GM12891 (cell line): ENCODE measurements at regions not wholly inside any gene's neighbourhood (a gene's known extent, or its start where the extent isn't known, plus 50 kb on each side); places are given as distances from the start of the nearest gene placed in this dataset.

ENCODE experiments used
- DNase-seq: peaks from one replicate; pipeline ENCODE4 v3.0.0; 2011; ENCODE audit warnings: low spot score; ENCODE audit not compliant: insufficient read length
- FAIRE-seq: peaks from 2 replicates; lab custom pipeline; 2011; peaks lifted over from hg19 to GRCh38; lab: Jason Lieb, UNC
- PAX5 ChIP-seq: IDR thresholded peaks from 2 replicates; pipeline ENCODE4 v1.6.1; 2011; ENCODE audit warnings: low read length, moderate library complexity, mild to moderate bottlenecking; ENCODE audit not compliant: insufficient read depth, severe bottlenecking
- POLR2A ChIP-seq: IDR thresholded peaks from 2 replicates; pipeline ENCODE4 v1.6.1; 2011; ENCODE audit warnings: low read depth, low read length, control low read depth
- POLR2AphosphoS5 ChIP-seq: IDR thresholded peaks from 2 replicates; pipeline ENCODE4 v1.6.1; 2011; ENCODE audit warnings: low read depth, low read length, control low read depth
- POU2F2 ChIP-seq: IDR thresholded peaks from 2 replicates; pipeline ENCODE4 v1.6.1; 2011; ENCODE audit warnings: low read depth, mild to moderate bottlenecking, control low read depth, low read length, moderate library complexity
- SPI1 ChIP-seq: IDR thresholded peaks from 2 replicates; pipeline ENCODE4 v1.6.1; 2011; ENCODE audit warnings: low read depth, low read length, control low read depth
- TAF1 ChIP-seq: IDR thresholded peaks from 2 replicates; pipeline ENCODE4 v1.6.1; 2011; ENCODE audit warnings: low read depth, low read length, control low read depth

- DNase-seq, result no peak
- TF ChIP-seq POLR2AphosphoS5, result no peak
- no peak for TF ChIP-seq POU2F2
- TF ChIP-seq PAX5, result no peak
- no peak for TF ChIP-seq TAF1
- TF ChIP-seq POLR2A, result no peak
- TF ChIP-seq SPI1, result no peak
- FAIRE-seq, result no peak
Observed at GRCh38 chr5:124238350-124238749, 508.1 kb downstream of the ZNF608 start.

DNA sequence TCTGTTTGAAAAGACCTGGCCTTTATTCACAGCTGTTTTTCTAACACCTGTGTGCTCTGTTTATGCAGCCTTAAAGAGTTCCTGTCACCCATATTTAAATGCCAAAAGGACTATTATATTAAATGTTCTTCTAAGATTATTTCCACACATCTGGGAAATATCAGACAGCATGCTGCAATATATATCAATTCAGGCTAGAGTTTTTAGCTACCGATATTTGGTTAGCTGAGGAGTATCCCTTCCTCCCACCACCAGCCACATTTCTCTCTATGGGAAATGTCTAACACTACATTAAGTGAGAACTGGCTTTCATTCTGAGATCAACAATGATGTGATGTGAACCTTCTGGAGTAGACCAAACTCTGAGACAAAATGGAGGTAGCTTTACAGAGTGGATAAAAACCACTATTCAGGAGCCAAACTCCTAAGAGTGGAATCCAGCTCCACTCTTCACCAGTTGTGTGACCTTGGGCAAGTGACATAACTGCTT lies 509.2 kb downstream of the ZNF608 start:
- FAIRE-seq (no peak), DNase-seq (no peak)
- TF ChIP-seq TAF1, result no peak
- no peak for TF ChIP-seq PAX5
- TF ChIP-seq POU2F2, result no peak
- TF ChIP-seq POLR2A, result no peak

DNA sequence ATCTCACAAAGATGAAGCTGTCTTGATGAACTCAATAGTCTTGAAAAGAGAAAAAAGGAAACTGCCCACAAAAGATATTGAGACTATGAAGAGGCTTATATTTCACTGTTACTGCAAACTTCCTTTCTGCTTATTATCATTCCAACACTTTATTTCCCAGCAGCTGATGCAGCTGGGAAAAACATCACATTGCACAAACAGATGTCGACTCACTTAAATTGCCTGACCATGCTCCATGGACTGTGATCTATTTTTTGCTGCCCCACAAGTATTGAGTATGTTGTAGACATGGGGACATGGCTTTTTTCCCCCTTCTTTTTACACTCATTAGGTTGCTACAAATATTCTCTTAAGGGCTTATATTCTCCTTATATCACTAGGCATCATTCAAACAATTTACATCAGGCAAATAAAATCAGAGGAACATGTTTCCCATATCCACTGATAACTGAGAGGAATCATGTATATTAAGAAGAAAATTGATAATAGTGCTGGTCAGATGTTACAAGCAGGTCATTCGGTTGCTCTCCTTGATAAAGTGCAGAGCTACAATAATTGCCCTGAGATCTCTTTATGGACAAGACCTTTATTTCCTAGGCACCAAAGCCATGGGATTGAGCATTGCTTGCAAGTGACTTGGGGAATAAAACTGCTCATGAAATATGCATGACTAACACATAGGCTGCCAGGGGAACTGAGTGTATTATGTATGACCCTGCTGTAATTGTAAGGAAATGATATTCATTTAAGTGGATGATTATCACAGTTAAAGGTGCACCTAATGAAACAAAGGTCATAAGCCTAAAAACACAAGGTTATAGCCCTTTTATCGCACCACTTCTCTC lies 509.9 kb downstream of the ZNF608 start:
- DNase-seq (no peak), FAIRE-seq (no peak)
- TF ChIP-seq POU2F2 (no peak), SPI1 (no peak), POLR2AphosphoS5 (no peak), POLR2A (no peak), PAX5 (no peak), TAF1 (no peak)

DNA sequence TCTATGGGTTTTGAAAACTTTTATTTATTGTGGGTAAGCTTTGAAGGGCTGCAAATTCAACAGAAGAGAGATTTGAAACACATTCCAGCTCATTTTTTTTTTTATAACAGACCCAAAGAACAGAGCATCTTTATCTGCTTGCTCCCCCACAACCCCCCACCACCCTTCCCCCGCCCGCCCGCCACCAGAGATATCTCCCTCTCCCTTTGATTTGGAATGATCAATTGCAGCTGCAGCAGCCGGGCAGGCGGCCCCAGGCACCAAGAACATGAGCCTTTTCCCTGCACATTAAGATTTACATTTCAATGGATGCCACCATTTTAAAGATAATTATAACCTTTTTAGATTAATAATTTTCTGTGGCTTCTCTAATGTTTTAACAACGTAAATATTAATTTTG lies 510.9 kb downstream of the ZNF608 start:
- TF ChIP-seq POU2F2 (no peak), SPI1 (no peak), POLR2A (no peak), PAX5 (no peak), POLR2AphosphoS5 (no peak), TAF1 (no peak)
- DNase-seq (no peak), FAIRE-seq (no peak)

GRCh38 chr5:124234770-124235562 lies 511.5 kb downstream of the ZNF608 start:
- TF ChIP-seq POU2F2 (no peak), PAX5 (no peak), TAF1 (no peak), POLR2A (no peak), SPI1 (no peak), POLR2AphosphoS5 (no peak)
- FAIRE-seq, result no peak
- no peak for DNase-seq

- no peak for FAIRE-seq
Observed at GRCh38 chr5:124234022-124234769, 512.2 kb downstream of the ZNF608 start.

DNA sequence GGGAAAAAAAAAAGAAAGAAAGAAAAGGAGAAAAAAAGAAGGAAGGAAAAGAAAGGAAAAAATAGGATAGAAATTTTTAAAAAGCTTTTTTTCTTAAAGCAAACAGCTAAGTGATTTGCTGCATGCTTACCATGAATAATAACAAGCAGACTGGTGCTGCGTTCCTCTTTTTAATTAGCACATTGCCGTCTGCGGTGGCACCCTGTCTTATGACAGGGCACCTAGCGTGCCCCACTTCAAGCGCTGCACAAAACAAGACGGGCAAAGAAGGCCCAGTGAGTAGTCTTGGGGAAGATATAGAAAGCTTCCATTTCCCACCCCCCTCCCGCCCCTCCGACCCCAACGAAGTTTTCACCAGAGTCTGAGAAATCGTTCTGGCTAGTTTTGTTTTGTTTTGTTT lies 513.9 kb downstream of the ZNF608 start:
- FAIRE-seq (no peak), DNase-seq (no peak)

More at GRCh38 chr5:124234022-124234769, 512.2 kb downstream of the ZNF608 start:
- no peak for DNase-seq
- TF ChIP-seq POLR2AphosphoS5, result no peak
- TF ChIP-seq POLR2A, result no peak
- no peak for TF ChIP-seq TAF1
- no peak for TF ChIP-seq POU2F2
- TF ChIP-seq SPI1, result no peak
- no peak for TF ChIP-seq PAX5

DNA sequence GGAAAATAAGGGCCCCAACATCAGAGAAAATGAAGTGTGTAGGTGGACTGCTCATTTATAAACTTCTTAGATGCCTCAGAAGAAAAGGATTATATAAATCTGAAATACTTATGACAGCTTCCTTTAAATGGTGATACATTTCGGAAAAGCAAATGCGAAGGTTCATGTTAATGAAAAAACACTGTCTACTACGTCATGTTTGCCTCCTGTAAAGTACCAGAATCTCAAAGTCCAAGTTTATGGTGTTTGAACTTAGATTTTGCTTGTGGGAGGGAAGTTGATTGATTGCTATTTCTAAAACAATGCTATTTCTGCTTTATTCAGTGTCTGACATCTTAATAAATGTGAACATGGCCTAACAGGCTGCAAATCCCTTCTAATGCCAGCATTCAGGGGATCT lies 514.6 kb downstream of the ZNF608 start:
- DNase-seq (no peak), FAIRE-seq (no peak)
- TF ChIP-seq SPI1, result no peak
- no peak for TF ChIP-seq POU2F2
- TF ChIP-seq POLR2A, result no peak
- TF ChIP-seq PAX5, result no peak
- TF ChIP-seq TAF1, result no peak
- no peak for TF ChIP-seq POLR2AphosphoS5

More for the DNA sequence above, 513.9 kb downstream of the ZNF608 start:
- TF ChIP-seq PAX5, result no peak
- no peak for TF ChIP-seq POLR2AphosphoS5
- TF ChIP-seq SPI1, result no peak
- TF ChIP-seq TAF1, result no peak
- no peak for TF ChIP-seq POU2F2
- TF ChIP-seq POLR2A, result no peak

- no peak for TF ChIP-seq POU2F2
- DNase-seq, result no peak
- no peak for FAIRE-seq
Observed at GRCh38 chr5:124231230-124231629, 515.2 kb downstream of the ZNF608 start.

GRCh38 chr5:124230456-124230855 lies 516.0 kb downstream of the ZNF608 start:
- TF ChIP-seq POLR2A (no peak), POLR2AphosphoS5 (no peak), PAX5 (no peak), TAF1 (no peak), SPI1 (no peak), POU2F2 (no peak)
- DNase-seq (no peak), FAIRE-seq (no peak)
